HG03520 (cell line): ENCODE measurements at regions not wholly inside any gene's neighbourhood (a gene's known extent, or its start where the extent isn't known, plus 50 kb on each side); places are given as distances from the start of the nearest gene placed in this dataset.

Experiments
- ATAC-seq: cut with Tn5 transposase; IDR thresholded peaks from one replicate; pipeline ENCODE4 v1.9.1; 2021; ENCODE audit warnings: mild to moderate bottlenecking, moderate library complexity; ENCODE audit not compliant: unreplicated experiment

- no peak for ATAC-seq
These were observed 661.2 kb downstream of the TBC1D4 start for GRCh38 chr13:74820809-74821208.

GRCh38 chr13:74819549-74819948 lies 662.4 kb downstream of the TBC1D4 start:
- no peak for ATAC-seq

DNA sequence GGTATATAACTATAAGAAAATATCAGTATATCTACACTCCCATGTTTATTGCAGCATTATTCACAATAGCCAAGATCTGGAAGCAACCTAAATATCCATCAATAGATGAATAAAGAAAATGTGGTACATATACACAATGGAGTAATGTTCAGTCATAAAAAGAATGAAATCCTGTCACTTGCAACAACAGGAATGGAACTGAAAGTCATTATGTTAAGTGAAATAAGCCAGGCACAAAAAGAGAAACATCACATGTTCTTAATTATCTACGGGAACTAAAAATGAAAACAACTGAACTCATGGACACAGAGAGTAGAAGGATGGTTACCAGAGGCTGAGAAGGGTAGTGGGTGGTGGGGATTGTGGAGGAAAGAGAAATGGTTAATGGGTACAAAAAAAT lies 665.2 kb downstream of the TBC1D4 start:
- no peak for ATAC-seq

DNA sequence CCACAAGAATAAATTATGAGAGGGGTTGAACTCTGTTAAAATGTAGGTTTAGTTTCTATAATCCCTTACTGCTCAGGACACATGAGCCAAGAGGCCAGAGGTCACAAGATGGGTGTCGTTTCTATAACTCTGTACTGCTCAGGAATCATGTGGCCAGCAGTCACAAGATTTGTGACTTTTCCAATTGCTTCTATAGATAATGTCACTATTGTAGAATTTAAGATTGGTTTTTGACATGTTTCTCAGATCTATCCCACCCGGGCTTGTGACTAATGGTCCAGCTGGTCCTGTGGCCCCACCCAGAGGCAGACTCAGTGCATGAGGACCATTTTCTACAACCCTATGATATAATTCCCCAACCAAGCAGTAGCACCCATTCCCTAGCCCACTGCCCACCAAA lies 662.0 kb upstream of the KLF12 start:
- no peak for ATAC-seq

GRCh38 chr13:74795526-74795925 lies 661.3 kb upstream of the KLF12 start:
- no peak for ATAC-seq

GRCh38 chr13:74794582-74794981 lies 660.4 kb upstream of the KLF12 start:
- ATAC-seq, result no peak

- no peak for ATAC-seq
These were observed 659.9 kb upstream of the KLF12 start for GRCh38 chr13:74794147-74794546.

DNA sequence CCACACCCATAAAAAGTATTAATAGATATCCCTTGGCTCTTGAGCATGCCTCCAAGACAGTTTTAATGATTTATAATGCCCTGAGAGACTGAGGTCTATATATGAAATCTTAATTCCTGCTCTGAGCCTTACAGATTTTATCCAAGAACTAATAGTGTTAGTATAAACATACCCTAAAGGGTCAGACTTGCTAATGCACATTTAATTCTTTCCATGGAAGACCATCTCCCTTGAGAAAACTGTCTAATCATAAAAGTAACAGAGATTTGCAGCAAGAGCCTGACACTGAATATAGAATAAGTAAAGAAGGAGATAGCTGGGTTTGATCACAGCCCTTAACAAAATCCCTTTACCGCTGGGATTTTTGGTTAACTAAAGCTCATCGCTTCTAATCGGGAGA lies 650.8 kb upstream of the KLF12 start:
- ATAC-seq, result no peak

DNA sequence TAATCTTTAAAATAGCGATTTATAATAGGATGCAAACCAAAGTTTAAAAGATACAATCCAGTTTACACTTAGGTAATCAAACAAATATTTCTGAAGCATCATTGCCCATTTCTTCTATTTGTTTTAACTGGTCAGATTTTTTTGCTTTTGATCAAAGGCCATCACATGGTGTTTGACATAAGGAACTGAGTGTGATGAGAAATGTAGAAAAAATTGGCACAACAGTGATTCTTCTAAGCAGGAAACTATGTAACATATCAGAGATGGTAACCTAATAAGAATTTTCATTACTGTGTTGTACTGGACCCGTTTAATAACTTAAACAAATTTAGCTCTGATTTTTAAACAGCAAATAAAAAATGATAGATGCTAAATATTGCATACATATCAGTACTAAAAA lies 644.7 kb upstream of the KLF12 start:
- no peak for ATAC-seq

DNA sequence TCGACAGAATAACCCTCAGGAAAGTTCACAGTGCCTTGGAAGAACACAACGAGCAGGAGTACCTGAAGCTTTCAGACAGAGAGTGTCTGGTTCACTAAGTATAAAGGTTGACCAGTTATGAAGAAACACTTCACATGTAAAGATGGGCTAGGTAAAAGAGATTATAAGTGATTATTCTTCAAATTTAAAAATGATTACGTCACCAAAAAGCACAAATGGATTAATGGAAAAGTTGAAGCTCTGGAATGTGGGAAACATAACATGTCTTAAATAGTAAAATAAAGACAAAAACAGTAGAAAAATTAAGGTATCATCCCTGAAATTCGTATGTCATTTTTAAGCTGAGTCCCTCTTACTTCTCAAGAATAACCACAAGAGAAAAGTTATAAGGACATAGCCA lies 643.9 kb upstream of the KLF12 start:
- no peak for ATAC-seq

GRCh38 chr13:74774264-74774663 lies 640.1 kb upstream of the KLF12 start:
- ATAC-seq, result no peak

GRCh38 chr13:74773248-74773647 lies 639.0 kb upstream of the KLF12 start:
- no peak for ATAC-seq

- ATAC-seq, result no peak
These were observed 637.8 kb upstream of the KLF12 start for GRCh38 chr13:74771964-74772363.

DNA sequence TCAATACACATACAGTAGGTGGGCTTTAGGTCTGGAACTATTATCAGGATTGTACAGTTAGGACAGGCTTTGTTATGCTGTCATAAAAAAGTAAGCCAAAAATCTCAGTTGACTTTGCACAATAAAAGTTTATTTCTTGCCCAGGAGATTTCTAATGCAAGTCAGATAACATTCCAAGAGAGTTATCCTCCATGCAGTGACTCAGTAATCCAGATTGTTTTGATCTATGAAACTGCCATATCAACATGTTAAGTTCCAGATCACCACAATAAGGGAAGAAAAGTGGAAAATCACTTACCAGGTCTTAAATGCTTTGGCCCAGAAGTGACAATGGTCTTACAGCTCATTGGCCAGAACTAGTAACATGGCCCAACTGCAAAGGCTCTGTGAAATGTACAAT lies 636.2 kb upstream of the KLF12 start:
- ATAC-seq, result no peak

- no peak for ATAC-seq
These were observed 635.1 kb upstream of the KLF12 start for GRCh38 chr13:74769333-74769732.

- no peak for ATAC-seq
These were observed 634.4 kb upstream of the KLF12 start for GRCh38 chr13:74768521-74769085.

DNA sequence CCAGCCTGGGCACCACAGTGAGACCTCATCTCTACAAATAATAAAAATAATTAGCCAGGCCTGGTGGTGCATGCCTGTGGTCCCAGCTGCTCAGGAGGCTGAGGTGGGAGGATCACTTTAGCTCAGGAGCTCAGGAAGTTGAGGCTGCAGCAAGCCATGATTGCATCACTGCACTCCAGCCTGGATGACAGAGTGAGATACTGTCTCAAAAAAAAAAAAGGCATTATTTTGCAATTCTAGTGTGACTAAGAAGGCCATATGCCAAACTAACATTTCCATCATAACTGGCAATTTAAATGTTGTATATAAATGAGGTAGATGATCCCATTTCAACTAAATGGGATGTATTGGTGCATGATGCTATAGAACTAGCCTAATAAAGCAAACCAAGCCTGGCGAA lies 632.8 kb upstream of the KLF12 start:
- ATAC-seq, result no peak

- no peak for ATAC-seq
These were observed 631.8 kb upstream of the KLF12 start for GRCh38 chr13:74765955-74766354.

GRCh38 chr13:74761801-74762757 lies 627.9 kb upstream of the KLF12 start:
- no peak for ATAC-seq

DNA sequence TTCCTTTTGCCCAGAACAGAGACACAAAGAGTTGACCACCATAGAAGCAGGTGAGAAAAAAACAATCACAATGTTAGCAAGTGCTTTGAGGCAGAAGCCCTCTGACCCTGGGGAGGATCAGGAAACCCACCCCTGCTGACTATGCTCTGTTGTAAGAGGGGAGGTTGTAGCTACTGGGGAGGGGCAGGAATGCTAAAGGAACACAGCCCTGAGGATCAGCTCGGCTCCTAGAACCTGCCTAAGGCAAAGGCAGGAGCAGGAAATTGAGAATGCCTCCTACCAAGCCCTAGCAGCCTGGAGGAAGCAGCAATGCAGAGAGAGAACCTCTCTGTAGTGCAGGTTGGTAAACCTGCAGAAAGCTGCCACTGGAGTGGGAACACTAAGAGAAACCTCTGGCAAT lies 624.0 kb upstream of the KLF12 start:
- no peak for ATAC-seq

- ATAC-seq, result no peak
These were observed 620.9 kb upstream of the KLF12 start for GRCh38 chr13:74755065-74755464.

- no peak for ATAC-seq
These were observed 617.5 kb upstream of the KLF12 start for GRCh38 chr13:74751739-74752138.
